H1 (cell line): ENCODE measurements at regions not wholly inside any gene's neighbourhood (a gene's known extent, or its start where the extent isn't known, plus 50 kb on each side); places are given as distances from the start of the nearest gene placed in this dataset.
A peak's percentile ranks its signal among the peaks of the same experiment; 100 is the strongest.

Source experiments
- CBX8 ChIP-seq: fragments of 300-800, 300-1000 bp; sonication (generic); IDR thresholded peaks from 2 replicates; pipeline ENCODE4 v1.7.1; 2016; ENCODE audit warnings: low read depth, low read length, borderline replicate concordance
- CHD1 ChIP-seq: IDR thresholded peaks from 2 replicates; pipeline ENCODE4 v1.6.1; 2012; ENCODE audit warnings: low read depth, low read length, improper control_type of control experiment
- CHD2 ChIP-seq: IDR thresholded peaks from 2 replicates; pipeline ENCODE4 v1.6.1; 2012; ENCODE audit warnings: low read length, improper control_type of control experiment
- CTCF ChIP-seq, 3 experiments: IDR thresholded peaks; 1 replicate in 2 of 3; 2 replicates in 1 of 3; pipeline versions ENCODE4 v1.5.1 to v1.6.1; 2011; ENCODE audit warnings: low read length in 3 of 3, mild to moderate bottlenecking in 3 of 3, inconsistent platforms in 2 of 3, low read depth in 1 of 3, moderate library complexity in 1 of 3; ENCODE audit not compliant: insufficient read depth in 1 of 3; ENCODE audit errors: control extremely low read depth in 1 of 3
- EZH2 ChIP-seq: fragments of 200-600 bp; sonication (generic); IDR thresholded peaks from 2 replicates; pipeline ENCODE4 v1.7.1; 2012; ENCODE audit warnings: low read depth, mild to moderate bottlenecking, moderate library complexity, low read length, inconsistent platforms; ENCODE audit not compliant: severe bottlenecking
- GABPA ChIP-seq: IDR thresholded peaks from 2 replicates; pipeline ENCODE4 v1.6.1; 2011; ENCODE audit warnings: mild to moderate bottlenecking, low read length, moderate library complexity, borderline replicate concordance; ENCODE audit not compliant: insufficient read depth
- JUND ChIP-seq: IDR thresholded peaks from 2 replicates; pipeline ENCODE4 v1.6.1; 2011; ENCODE audit warnings: mild to moderate bottlenecking, improper control_type of control experiment, low read length
- KDM4A ChIP-seq: IDR thresholded peaks from one replicate; pipeline ENCODE4 v1.7.1; 2012; ENCODE audit warnings: low read depth, mild to moderate bottlenecking, moderate library complexity, low read length, inconsistent platforms; ENCODE audit not compliant: severe bottlenecking
- MAX ChIP-seq: IDR thresholded peaks from 2 replicates; pipeline ENCODE4 v1.6.1; 2012; ENCODE audit warnings: inconsistent platforms
- NRF1 ChIP-seq: IDR thresholded peaks from 2 replicates; pipeline ENCODE4 v1.6.1; 2011; ENCODE audit warnings: mild to moderate bottlenecking, low read depth, low read length, improper control_type of control experiment
- POLR2A ChIP-seq, 2 experiments: IDR thresholded peaks; 1 replicate in 1 of 2; 2 replicates in 1 of 2; pipeline ENCODE4 v1.6.1; 2011; ENCODE audit warnings: low read depth in 2 of 2, low read length in 2 of 2, mild to moderate bottlenecking in 2 of 2; ENCODE audit errors: control extremely low read depth in 1 of 2
- POU5F1 ChIP-seq: IDR thresholded peaks from 2 replicates; pipeline ENCODE4 v1.6.1; 2011; ENCODE audit warnings: low read depth, mild to moderate bottlenecking, low read length, moderate library complexity
- RNF2 ChIP-seq: fragments of 200-900, 300-1000 bp; sonication (generic); IDR thresholded peaks from 2 replicates; pipeline ENCODE4 v1.7.1; 2016; ENCODE audit warnings: borderline replicate concordance, low read depth, mild to moderate bottlenecking, antibody characterized with exemption, low read length; ENCODE audit not compliant: poor library complexity, severe bottlenecking; ENCODE audit errors: missing control alignments
- SAP30 ChIP-seq: fragments of 300-600 bp; sonication (generic); IDR thresholded peaks from 2 replicates; pipeline ENCODE4 v1.7.1; 2012; ENCODE audit warnings: low read length, moderate library complexity, mild to moderate bottlenecking, inconsistent platforms; ENCODE audit not compliant: insufficient read depth, insufficient replicate concordance
- SIN3A ChIP-seq, 2 experiments: IDR thresholded peaks in 1 of 2; conservative IDR thresholded peaks in 1 of 2; 2 replicates each; pipeline ENCODE4 v1.6.1; 2011 to 2012; ENCODE audit warnings: low read length in 2 of 2, improper control_type of control experiment in 1 of 2, low read depth in 1 of 2, mild to moderate bottlenecking in 1 of 2
- SIRT6 ChIP-seq: IDR thresholded peaks from one replicate; pipeline ENCODE4 v1.7.1; 2012; ENCODE audit warnings: low read length, inconsistent platforms
- SIX5 ChIP-seq: IDR thresholded peaks from 2 replicates; pipeline ENCODE4 v1.6.1; 2011; ENCODE audit warnings: mild to moderate bottlenecking, low read depth, low read length
- SP2 ChIP-seq: IDR thresholded peaks from 2 replicates; pipeline ENCODE4 v1.6.1; 2012; ENCODE audit warnings: mild to moderate bottlenecking, low read length, inconsistent platforms
- SP4 ChIP-seq: IDR thresholded peaks from 2 replicates; pipeline ENCODE4 v1.6.1; 2012; ENCODE audit warnings: low read length, inconsistent platforms
- SUZ12 ChIP-seq: fragments of 200-600 bp; sonication (generic); IDR thresholded peaks from 2 replicates; pipeline ENCODE4 v1.6.1; 2012; ENCODE audit warnings: mild to moderate bottlenecking, inconsistent platforms, low read length, moderate library complexity, mixed read lengths
- TAF1 ChIP-seq: IDR thresholded peaks from 2 replicates; pipeline ENCODE4 v1.6.1; 2011; ENCODE audit warnings: mild to moderate bottlenecking, low read depth, low read length
- TEAD4 ChIP-seq: IDR thresholded peaks from 2 replicates; pipeline ENCODE4 v1.6.1; 2012; ENCODE audit warnings: low read depth, low read length, inconsistent platforms, mixed read lengths

DNA sequence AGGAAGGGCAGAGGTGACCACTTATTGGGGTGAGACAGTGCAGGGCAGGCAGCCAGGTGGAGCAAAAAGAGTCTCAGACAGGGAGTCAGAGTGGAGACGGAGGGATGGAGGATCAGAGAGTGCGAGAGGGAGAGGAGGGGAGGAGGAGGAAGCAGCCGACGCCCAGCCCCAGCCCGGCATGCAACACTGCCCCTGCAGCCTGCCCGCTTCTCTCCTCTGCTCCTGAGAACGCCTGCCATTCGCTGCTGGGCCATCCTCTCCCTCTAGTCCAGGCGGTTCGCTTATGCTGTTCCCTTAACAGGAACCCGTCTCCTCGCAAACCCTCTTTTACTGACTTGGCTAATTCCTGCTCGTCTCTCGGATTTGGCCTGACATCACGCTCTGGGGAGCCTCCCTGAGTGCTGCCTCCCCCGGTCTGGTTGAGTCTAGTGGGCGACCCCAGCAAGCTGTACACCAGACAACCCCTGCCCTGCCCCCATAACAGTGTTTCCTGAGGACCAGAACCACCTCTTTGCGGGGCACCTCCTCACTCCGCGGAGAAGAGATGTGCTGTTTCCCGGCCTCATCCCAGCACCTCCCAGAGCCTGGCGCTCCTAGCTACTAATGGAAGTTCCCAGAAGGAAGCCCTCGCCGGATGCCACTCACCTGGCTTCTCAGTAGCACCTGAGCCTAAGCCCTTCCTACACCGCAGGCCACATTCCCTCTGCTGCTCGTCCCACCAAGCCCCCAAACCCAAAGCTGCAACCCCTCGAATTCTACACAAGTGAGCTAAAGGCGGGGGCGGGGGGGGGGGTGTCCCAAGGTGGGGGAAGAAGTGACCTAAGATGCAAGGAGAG, 61.2 kb upstream of the CCL1 start (continued):
- TF ChIP-seq TEAD4 (no peak), SIRT6 (no peak), JUND (no peak), SP2 (no peak), NRF1 (no peak), SAP30 (no peak), KDM4A (peak; percentile 59), POU5F1 (no peak), SIX5 (no peak), CBX8 (no peak), SIN3A (conservative IDR thresholded peaks at IDR 0.05 in 1 of 2, IDR thresholded peaks at IDR 0.05 in 1 of 2; ENCODE audit: low read depth in 1 of 2, low read length in 2 of 2) (no peak), EZH2 (no peak), POLR2A (IDR thresholded peaks at IDR 0.05; ENCODE audit: control extremely low read depth in 1 of 2, low read depth in 2 of 2, low read length in 2 of 2) (no peak), MAX (0 out of 2 replicates have a peak, but pooled peaks have one; percentile 12), RNF2 (no peak), CHD1 (no peak), TAF1 (no peak), SP4 (no peak), CTCF (IDR thresholded peaks at IDR 0.05; ENCODE audit: control extremely low read depth in 1 of 3, insufficient read depth in 1 of 3, low read depth in 1 of 3, low read length in 3 of 3) (no peak), GABPA (no peak), CHD2 (no peak), SUZ12 (no peak; the same call in 1 of the 2 replicates)
